SK-N-MC (cell line): ENCODE measurements at regions not wholly inside any gene's neighbourhood (a gene's known extent, or its start where the extent isn't known, plus 50 kb on each side); places are given as distances from the start of the nearest gene placed in this dataset.
"Not testable (repeated sequence)": the region's sequence is repeated elsewhere in the genome, so short reads cannot be mapped to it uniquely, and the experiment has no call there.

Experiments
- DNase-seq: peaks from one replicate; pipeline ENCODE4 v3.0.0-alpha.2; 2011; ENCODE audit warnings: low read depth, low spot score
- H3K27ac ChIP-seq: fragments of 200-600 bp; sonication (generic); 2 replicates; pipeline ENCODE4 v1.5.1; 2016; ENCODE audit warnings: mixed run types
- H3K36me3 ChIP-seq: fragments of 200-600 bp; sonication (generic); 2 replicates; pipeline ENCODE4 v1.6.1; 2017; ENCODE audit warnings: antibody characterized with exemption, low read length, mixed read lengths; ENCODE audit not compliant: insufficient read depth
- H3K4me3 ChIP-seq: fragments of 200-600 bp; sonication (generic); 2 replicates; pipeline ENCODE4 v1.5.1; 2016
- H3K9ac ChIP-seq: fragments of 200-600 bp; sonication (generic); 2 replicates; pipeline ENCODE4 v1.8.0; 2017; ENCODE audit warnings: mixed run types, mixed read lengths; ENCODE audit not compliant: insufficient read length
- H3K9me3 ChIP-seq: fragments of 200-600 bp; sonication (generic); 2 replicates; pipeline ENCODE4 v1.6.1; 2017; ENCODE audit warnings: low read depth, mild to moderate bottlenecking, antibody characterized with exemption, low read length, moderate library complexity, mixed read lengths
- EZH2 ChIP-seq: fragments of 200-600 bp; sonication (generic); IDR thresholded peaks from one replicate; pipeline ENCODE4 v1.6.1; 2017; ENCODE audit warnings: antibody characterized with exemption
- FOXP2 ChIP-seq: optimal IDR thresholded peaks from 2 replicates; pipeline ENCODE3; 2011; ENCODE audit warnings: mild to moderate bottlenecking, moderate library complexity; ENCODE audit not compliant: insufficient read depth; ENCODE audit errors: extremely low read length, control extremely low read depth
- POLR2AphosphoS5 ChIP-seq: IDR thresholded peaks from 2 replicates; pipeline ENCODE4 v1.6.1; 2012; ENCODE audit warnings: mild to moderate bottlenecking, low read depth, low read length, borderline replicate concordance

GRCh38 chr12:75646329-75647210 lies 135.2 kb upstream of the KRR1 start:
- Histone ChIP-seq H3K36me3 (no peaks in the 10 kb centered on the region), H3K4me3 (no peak overlapping the region), H3K9me3 (no peaks in the 10 kb centered on the region), H3K9ac (no peak overlapping the region), H3K27ac (no peak overlapping the region)
- no peak for DNase-seq
- TF ChIP-seq FOXP2: no peak
- TF ChIP-seq EZH2: no peak
- no peak for TF ChIP-seq POLR2AphosphoS5

- TF ChIP-seq POLR2AphosphoS5 (no peak), FOXP2 (no peak), EZH2 (no peak)
- Histone ChIP-seq H3K36me3 (no peaks in the 10 kb centered on the region), H3K27ac (no peak overlapping the region), H3K9me3 (no peaks in the 10 kb centered on the region), H3K9ac (no peak overlapping the region), H3K4me3 (no peak overlapping the region)
- no peak for DNase-seq
These were observed 133.2 kb upstream of the KRR1 start for GRCh38 chr12:75644472-75645072.

- DNase-seq, H3K36me3 ChIP-seq, H3K9me3 ChIP-seq, H3K27ac ChIP-seq, H3K4me3 ChIP-seq, H3K9ac ChIP-seq: not testable (repeated sequence)
These were observed 131.7 kb upstream of the KRR1 start for GRCh38 chr12:75643119-75643518.

- no peak overlapping the region for H3K9ac ChIP-seq
- DNase-seq: no peak
- no peaks in the 10 kb centered on the region for H3K9me3 ChIP-seq
- no peak for TF ChIP-seq EZH2
- TF ChIP-seq FOXP2: no peak
- TF ChIP-seq POLR2AphosphoS5: no peak
- H3K27ac ChIP-seq: no peak overlapping the region
- H3K4me3 ChIP-seq: no peak overlapping the region
- H3K36me3 ChIP-seq: no peaks in the 10 kb centered on the region
These were observed 130.8 kb upstream of the KRR1 start for GRCh38 chr12:75642226-75642625.

- TF ChIP-seq EZH2 (no peak), FOXP2 (no peak), POLR2AphosphoS5 (no peak)
- Histone ChIP-seq H3K36me3 (no peaks in the 10 kb centered on the region), H3K27ac (no peak overlapping the region), H3K9ac (no peak overlapping the region), H3K4me3 (no peak overlapping the region), H3K9me3 (no peaks in the 10 kb centered on the region)
- DNase-seq: no peak
These were observed 129.8 kb upstream of the KRR1 start for GRCh38 chr12:75641031-75641780.

GRCh38 chr12:75638792-75639191 lies 127.4 kb upstream of the KRR1 start:
- H3K9me3 ChIP-seq: no peaks in the 10 kb centered on the region
- H3K27ac ChIP-seq: no peak overlapping the region
- H3K4me3 ChIP-seq: no peak overlapping the region
- no peak for DNase-seq
- TF ChIP-seq FOXP2: no peak
- TF ChIP-seq EZH2: no peak
- TF ChIP-seq POLR2AphosphoS5: no peak
- H3K9ac ChIP-seq: no peak overlapping the region
- H3K36me3 ChIP-seq: no peaks in the 10 kb centered on the region

- no peak overlapping the region for H3K27ac ChIP-seq
- no peaks in the 10 kb centered on the region for H3K36me3 ChIP-seq
- TF ChIP-seq EZH2 (no peak), FOXP2 (no peak), POLR2AphosphoS5 (no peak)
These were observed 125.2 kb upstream of the KRR1 start for GRCh38 chr12:75636607-75637006.

GRCh38 chr12:75635606-75636444 lies 124.4 kb upstream of the KRR1 start:
- Histone ChIP-seq H3K9ac (no peak overlapping the region), H3K9me3 (no peaks in the 10 kb centered on the region), H3K27ac (no peak overlapping the region), H3K36me3 (no peaks in the 10 kb centered on the region), H3K4me3 (no peak overlapping the region)
- TF ChIP-seq POLR2AphosphoS5: no peak
- no peak for TF ChIP-seq EZH2
- no peak for TF ChIP-seq FOXP2
- no peak for DNase-seq

More at GRCh38 chr12:75636607-75637006, 125.2 kb upstream of the KRR1 start:
- no peak for DNase-seq
- H3K9ac ChIP-seq: no peak overlapping the region
- H3K4me3 ChIP-seq: no peak overlapping the region
- no peaks in the 10 kb centered on the region for H3K9me3 ChIP-seq
